GM12872 (cell line): ENCODE measurements at regions not wholly inside any gene's neighbourhood (a gene's known extent, or its start where the extent isn't known, plus 50 kb on each side); places are given as distances from the start of the nearest gene placed in this dataset.

Experiments used
- TF ChIP-seq, protein P1 (sequence below): IDR thresholded peaks from 3 replicates; pipeline ENCODE4 v1.5.1; 2011; ENCODE audit warnings: low read depth, mild to moderate bottlenecking, low read length, moderate library complexity; ENCODE audit not compliant: insufficient read depth

- TF ChIP-seq, protein P1, sequence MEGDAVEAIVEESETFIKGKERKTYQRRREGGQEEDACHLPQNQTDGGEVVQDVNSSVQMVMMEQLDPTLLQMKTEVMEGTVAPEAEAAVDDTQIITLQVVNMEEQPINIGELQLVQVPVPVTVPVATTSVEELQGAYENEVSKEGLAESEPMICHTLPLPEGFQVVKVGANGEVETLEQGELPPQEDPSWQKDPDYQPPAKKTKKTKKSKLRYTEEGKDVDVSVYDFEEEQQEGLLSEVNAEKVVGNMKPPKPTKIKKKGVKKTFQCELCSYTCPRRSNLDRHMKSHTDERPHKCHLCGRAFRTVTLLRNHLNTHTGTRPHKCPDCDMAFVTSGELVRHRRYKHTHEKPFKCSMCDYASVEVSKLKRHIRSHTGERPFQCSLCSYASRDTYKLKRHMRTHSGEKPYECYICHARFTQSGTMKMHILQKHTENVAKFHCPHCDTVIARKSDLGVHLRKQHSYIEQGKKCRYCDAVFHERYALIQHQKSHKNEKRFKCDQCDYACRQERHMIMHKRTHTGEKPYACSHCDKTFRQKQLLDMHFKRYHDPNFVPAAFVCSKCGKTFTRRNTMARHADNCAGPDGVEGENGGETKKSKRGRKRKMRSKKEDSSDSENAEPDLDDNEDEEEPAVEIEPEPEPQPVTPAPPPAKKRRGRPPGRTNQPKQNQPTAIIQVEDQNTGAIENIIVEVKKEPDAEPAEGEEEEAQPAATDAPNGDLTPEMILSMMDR: no peak
These were observed 369.5 kb upstream of the CELF4 start for GRCh38 chr18:37935086-37935485.

GRCh38 chr18:37930640-37931039, 365.0 kb upstream of the CELF4 start:
- TF ChIP-seq, protein P1: no peak

DNA sequence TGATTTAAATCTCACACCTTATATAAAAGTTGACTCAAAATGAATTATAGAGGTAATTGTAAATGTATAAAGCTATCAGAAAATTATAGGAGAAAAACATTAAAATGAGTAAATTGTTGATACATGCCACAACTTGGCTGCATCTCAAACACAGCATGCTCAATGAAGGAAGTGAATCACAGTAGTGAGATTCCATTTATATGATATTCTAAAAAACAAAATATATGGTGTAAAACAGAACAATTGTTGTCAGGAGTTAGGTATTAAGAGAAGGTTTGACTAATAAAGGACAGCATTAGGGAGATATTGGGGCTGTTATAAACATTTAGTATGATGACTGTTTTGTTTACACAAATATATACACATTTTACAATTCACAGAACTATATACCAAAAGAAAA, 356.6 kb upstream of the CELF4 start:
- TF ChIP-seq, protein P1: no peak

- TF ChIP-seq, protein P1: no peak
These were observed 355.3 kb upstream of the CELF4 start for GRCh38 chr18:37920865-37921264.

- TF ChIP-seq, protein P1: no peak
These were observed 347.5 kb upstream of the CELF4 start for GRCh38 chr18:37913051-37913450.

- TF ChIP-seq, protein P1: no peak
These were observed 336.7 kb upstream of the CELF4 start for GRCh38 chr18:37902344-37902743.

- TF ChIP-seq, protein P1: no peak
These were observed 334.7 kb upstream of the CELF4 start for GRCh38 chr18:37900326-37900725.

GRCh38 chr18:37889963-37890362, 324.4 kb upstream of the CELF4 start:
- TF ChIP-seq, protein P1: no peak
